GM21786 (cell line): ENCODE measurements at regions not wholly inside any gene's neighbourhood (a gene's known extent, or its start where the extent isn't known, plus 50 kb on each side); places are given as distances from the start of the nearest gene placed in this dataset.
A peak's percentile ranks its signal among the peaks of the same experiment; 100 is the strongest.
"Not testable (repeated sequence)": the region's sequence is repeated elsewhere in the genome, so short reads cannot be mapped to it uniquely, and the experiment has no call there.

Experiments
- ATAC-seq: cut with Tn5 transposase; IDR thresholded peaks from one replicate; pipeline ENCODE4 v1.9.1; 2021; ENCODE audit not compliant: unreplicated experiment

DNA sequence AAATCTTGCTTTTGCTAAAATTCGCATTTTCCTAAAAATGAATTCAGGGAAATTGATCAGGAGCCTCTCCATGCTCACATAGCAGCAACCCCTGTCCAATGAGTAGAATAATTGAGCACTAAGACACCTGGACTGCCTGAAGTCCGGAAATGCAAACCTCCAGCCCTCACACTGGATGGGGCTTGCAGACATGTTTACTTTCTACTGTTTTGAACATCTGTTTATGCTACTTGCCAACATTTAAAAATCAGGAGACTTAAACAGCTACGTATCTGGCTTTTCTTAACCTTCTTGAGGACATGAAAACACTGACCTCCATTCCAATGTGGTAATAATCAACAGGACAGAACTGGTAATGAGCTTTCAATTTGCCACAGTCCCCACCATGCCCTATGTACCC, 184.4 kb downstream of the SHOX2 start:
- ATAC-seq, result no peak

DNA sequence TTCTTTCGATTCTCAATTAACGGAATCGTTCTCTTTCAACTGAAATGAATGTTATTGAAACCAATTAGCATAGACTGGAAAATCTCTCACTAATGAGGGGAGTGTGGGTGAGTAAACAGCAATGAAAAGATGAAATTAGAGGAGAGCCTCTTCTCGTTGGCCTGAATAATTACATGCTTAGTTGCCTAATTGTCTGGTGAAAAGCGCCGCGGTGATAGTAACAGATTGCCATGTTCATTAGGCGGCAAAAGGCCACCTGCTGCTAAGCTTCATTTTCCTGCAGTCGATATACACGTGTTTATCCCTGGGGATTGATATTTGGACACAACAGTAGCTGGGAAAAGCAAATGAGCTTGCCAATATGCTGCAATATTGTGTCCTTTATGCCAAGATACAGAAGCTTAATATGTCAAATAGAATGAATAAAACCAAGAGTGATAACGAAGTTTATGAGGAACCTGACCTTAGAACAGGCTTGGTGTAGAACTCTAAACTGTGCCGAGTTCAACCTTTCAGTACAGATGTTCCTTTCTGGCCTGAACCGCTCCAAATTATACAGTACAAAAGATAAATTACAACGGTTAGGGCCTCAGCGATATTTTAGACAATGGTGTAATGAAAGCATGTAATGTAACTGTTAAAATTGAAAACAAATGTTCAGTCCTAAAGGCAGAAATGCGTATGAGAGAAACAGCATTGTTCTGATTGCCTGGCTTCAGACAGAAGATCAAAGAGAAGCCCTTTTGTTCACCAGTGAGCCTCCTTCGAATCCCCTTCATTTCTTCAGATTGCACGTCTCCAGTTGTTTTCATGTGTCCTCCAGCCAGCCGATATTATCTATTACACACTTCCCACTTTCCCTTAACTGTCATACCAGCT, 185.2 kb downstream of the SHOX2 start:
- ATAC-seq, result no peak

DNA sequence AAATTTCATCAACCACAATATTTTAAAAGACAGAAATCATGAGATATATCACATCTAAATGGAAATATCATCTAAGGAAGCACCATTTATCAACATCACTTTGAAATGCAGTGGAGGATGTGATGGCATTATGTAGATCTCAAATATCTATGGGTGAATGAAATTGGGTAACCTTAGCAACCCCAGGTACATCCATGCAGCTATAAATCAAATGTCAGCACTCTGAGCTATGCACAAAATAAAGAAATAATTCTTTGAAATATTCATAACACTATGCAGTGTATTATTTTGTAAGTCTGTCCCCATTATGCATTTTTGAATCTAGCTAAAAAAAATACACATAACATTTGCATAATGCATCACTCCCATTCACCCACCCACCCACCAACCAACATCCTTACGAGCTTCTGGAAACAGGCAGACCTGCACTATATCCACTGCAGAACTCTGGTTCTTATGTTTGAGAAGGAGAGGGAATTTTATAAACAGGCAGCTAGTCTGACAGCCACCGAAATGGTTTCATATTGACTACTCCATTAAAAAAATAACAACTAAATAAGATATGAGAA, 186.8 kb downstream of the SHOX2 start:
- ATAC-seq, result no peak

DNA sequence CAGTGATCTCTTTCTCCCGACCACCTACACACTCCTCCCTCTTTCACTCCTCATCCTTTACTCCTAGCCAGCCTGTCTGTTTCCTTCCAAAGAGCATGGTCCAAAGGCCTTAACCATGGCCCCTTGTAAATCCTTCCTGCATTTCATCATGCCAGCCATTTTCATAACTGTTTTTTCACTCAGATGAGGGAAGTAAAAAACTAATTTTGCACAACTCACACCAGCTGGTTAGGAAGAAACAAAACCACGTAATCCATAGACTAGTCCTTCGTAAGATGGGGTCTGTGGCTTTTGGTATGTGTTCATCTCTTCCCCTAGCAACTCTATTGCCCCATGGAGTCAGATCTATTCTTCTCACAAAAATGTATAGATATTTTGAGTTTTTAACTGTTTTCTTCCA, 187.8 kb downstream of the SHOX2 start:
- ATAC-seq, result no peak

DNA sequence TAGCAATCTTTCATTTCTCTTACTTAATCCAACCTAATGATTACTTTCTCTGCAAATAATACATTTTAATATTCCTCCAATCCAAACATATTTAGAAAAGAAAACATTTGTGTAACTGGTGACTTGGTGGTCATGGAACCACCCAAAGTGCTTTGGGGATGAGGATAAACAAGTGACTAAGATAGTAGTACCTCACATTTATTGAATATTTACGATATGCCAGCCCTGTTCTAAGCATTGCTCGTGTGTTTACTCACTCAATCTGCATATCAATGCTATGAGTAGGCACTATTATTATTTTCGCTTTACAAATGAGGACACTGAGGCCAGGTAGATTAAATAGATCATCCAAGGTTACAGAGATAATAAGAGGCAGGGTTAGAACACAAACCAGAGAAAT, 189.5 kb downstream of the SHOX2 start:
- no peak for ATAC-seq

DNA sequence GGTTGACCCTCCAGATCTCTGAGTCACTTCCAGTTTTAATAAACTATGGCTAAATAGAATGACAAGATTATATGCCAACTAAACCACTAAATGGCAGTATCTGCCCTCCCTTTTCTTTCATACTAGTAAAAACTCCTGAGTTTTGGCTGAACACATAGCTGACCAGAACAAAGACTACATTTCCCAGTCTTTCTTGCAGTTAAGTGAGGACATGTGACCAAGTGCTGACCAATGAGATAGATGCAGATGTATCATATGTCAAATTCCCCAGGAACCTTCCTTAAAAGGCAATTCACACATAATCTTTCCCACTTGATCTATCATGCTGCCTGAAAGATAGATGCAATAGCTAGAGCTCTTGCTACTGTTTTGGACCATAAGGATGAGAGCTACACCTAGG, 191.3 kb downstream of the SHOX2 start:
- no peak for ATAC-seq

DNA sequence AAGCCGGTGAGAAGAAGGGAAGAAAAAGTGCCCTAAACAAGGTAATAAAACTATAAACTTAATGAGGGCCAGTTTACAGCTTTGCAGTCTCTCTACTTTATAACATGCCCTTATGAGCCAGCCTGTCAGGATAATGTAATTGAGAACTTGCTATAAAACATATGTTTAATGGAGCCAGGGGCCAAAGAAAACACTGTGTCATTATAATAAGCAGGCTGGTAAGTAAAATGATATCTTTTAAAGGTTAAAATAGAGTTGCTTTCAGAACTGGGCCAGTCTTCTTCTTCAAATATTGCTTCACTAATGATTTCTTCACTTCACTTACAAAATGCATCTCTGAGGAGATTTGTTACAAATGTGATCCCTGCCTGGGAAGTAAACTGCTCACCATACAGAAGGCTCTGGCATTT, 192.5 kb downstream of the SHOX2 start:
- no peak for ATAC-seq

GRCh38 chr3:157912514-157913451, 193.4 kb downstream of the SHOX2 start:
- ATAC-seq, result no peak

GRCh38 chr3:157906627-157907026, 199.6 kb downstream of the SHOX2 start:
- no peak for ATAC-seq

DNA sequence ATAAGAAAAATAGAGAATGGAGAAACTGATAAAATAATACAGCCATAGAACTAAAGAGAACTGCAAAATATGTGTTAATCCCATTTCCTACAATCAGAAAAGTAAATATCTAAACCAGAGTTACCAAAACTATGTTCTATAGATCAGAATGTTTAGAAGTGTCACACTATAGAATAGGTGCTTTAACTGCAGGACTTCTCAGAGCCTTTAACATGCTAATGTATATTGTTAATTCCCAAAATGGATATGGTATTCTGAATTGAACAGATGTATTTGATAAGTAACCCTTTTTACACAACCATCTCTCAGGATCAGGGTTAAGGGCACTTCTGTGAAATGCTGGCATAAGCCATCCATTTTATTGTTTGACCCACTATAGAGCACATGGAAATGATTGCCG, 200.3 kb downstream of the SHOX2 start:
- no peak for ATAC-seq

GRCh38 chr3:157902680-157903079, 203.5 kb downstream of the SHOX2 start:
- ATAC-seq, result not testable (repeated sequence)

GRCh38 chr3:157888040-157888439, 218.2 kb downstream of the SHOX2 start:
- no peak for ATAC-seq

GRCh38 chr3:157876556-157876955, 229.7 kb downstream of the SHOX2 start:
- no peak for ATAC-seq

- no peak for ATAC-seq
These were observed 233.3 kb downstream of the SHOX2 start for GRCh38 chr3:157872902-157873301.

GRCh38 chr3:157871838-157872460, 234.3 kb downstream of the SHOX2 start:
- ATAC-seq, result no peak

DNA sequence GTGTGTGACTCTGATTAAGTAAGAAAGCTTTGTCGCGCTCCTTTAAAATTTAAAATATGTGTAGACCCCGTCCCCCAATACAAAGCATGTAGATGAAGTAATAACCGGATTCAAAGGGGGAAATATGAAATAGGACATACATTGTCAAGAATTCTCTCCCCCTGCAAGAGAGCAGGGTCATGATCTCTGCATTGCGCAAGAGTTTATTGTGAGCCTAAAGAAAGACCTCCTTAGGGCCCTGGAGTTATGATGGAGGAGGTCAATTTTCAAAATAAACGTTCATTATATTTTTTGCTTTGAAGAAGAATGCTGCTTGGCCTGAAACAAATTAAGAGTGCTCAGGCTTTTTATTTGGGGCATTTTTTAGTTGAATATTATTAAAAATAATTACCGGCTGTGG, 235.0 kb downstream of the SHOX2 start:
- ATAC-seq, result no peak

- no peak for ATAC-seq
These were observed 237.3 kb downstream of the SHOX2 start for GRCh38 chr3:157868946-157869345.

DNA sequence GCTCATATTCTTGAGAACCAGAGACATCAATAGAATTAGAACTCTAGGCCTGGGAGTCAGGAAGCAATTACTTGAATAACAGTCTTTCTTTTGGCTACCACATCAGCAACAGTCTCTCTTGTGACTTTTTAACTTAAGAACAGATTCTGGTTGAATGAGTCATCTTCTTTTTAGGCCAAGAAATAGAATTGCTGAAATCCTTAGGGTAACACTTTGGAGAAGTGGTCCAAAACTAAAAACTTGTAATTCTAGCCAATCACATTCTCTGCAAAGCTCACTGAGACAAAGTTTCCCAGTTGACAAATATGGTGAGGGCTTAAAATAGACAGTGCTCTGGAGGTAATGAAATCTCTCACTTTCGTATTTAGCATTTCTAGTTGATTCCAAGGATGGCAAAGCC, 238.0 kb downstream of the SHOX2 start:
- ATAC-seq, result no peak

DNA sequence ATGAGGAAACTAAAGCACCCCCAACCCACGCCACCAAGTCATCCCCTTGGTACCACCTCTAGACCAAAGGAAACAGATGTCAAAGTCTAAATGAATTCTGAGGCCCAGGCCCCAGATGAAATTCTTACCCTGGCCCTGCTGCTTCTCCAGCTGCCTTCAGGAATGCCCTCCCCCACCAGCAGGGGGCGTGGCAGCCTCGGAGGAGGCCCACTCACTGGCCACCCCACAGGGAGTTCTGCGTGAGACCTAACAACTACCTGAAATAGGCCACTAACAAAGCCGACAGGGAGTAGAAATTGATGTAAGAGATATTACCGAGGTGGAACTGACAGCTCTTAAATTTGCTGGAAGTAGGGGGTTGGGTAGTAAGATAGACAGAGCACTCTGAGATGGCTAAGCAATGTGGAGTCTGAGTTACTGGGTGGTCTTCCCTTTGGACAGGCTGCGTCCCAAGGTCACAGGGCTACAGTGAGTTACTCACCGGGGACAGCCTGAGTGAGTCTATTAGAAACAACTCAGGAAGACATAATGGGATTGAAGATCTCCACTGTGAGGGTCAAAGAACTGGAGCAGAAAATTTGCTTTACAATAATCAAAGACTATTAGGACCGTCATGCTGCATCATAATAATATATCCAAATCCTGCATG, 240.7 kb downstream of the SHOX2 start:
- ATAC-seq, result peak; percentile 88

- ATAC-seq, result no peak
These were observed 245.0 kb downstream of the SHOX2 start for GRCh38 chr3:157861076-157861765.
